ENCODE measurements at regions not wholly inside any gene's neighbourhood (a gene's known extent, or its start where the extent isn't known, plus 50 kb on each side); places are given as distances from the start of the nearest gene placed in this dataset.

DNA sequence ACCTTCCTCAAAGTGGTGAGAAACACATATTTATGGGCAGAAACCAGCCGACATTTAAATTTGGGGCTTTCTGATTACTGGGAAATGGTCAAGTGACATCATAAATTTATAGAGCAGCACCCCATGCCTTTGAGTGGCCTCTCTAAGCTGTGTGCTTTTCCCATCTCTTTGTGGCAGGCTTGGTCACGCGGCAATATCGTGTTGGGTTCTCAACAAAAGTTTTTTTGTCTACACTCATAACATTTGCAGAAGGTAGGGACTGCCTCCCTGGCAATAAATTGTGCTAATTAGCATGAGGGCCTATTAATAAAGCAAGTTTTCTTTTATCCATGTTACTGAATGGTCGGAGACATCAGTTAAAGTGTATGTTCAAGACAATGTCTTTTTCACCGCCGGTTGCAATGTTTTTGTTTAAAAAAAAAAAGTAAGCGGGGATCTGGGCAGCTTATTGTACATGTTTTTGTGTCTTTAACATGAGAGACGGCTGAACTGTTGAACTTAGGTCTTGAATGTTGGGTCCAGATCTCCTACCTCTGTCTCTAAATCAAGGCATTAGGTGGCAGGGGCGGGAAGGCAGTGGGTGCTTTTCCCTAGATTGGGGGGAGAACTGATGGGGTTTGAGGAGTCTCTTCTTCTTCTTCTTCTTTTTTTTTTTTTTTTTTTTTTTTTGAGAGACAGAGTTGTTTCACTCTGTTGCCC, 193.3 kb downstream of the PHETA1 start:
- no peak overlapping the region for H3K4me3 ChIP-seq (ENCODE audit: low read length)
- no peaks in the 10 kb centered on the region for H4K20me1 ChIP-seq (ENCODE audit: insufficient read depth, low read length)
- H3K4me2 ChIP-seq (ENCODE audit: low read length) = no peak overlapping the region
- no peak overlapping the region for H3K27ac ChIP-seq (ENCODE audit: low read length)
- no peaks in the 10 kb centered on the region for H3K36me3 ChIP-seq (replicated peaks; ENCODE audit: low read depth, low read length)
- TF ChIP-seq, protein P1, sequence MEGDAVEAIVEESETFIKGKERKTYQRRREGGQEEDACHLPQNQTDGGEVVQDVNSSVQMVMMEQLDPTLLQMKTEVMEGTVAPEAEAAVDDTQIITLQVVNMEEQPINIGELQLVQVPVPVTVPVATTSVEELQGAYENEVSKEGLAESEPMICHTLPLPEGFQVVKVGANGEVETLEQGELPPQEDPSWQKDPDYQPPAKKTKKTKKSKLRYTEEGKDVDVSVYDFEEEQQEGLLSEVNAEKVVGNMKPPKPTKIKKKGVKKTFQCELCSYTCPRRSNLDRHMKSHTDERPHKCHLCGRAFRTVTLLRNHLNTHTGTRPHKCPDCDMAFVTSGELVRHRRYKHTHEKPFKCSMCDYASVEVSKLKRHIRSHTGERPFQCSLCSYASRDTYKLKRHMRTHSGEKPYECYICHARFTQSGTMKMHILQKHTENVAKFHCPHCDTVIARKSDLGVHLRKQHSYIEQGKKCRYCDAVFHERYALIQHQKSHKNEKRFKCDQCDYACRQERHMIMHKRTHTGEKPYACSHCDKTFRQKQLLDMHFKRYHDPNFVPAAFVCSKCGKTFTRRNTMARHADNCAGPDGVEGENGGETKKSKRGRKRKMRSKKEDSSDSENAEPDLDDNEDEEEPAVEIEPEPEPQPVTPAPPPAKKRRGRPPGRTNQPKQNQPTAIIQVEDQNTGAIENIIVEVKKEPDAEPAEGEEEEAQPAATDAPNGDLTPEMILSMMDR (IDR thresholded peaks at IDR 0.05; ENCODE audit: low read depth, low read length) = no peak
- TF ChIP-seq EZH2phosphoT487 (IDR thresholded peaks at IDR 0.05; ENCODE audit: low read depth) = no peak
- peaks cover 12% of the 10 kb centered on the region for H3K4me1 ChIP-seq (ENCODE audit: low read length)
- H3K27me3 ChIP-seq (ENCODE audit: low read depth, low read length) = peaks cover 28% of the 10 kb centered on the region
- no peaks in the 10 kb centered on the region for H3K9me3 ChIP-seq (ENCODE audit: insufficient read depth, low read length)
- no peak overlapping the region for H2AFZ ChIP-seq (ENCODE audit: low read depth, low read length)
- no peak overlapping the region for H3K9ac ChIP-seq (ENCODE audit: low read length)
- no peaks in the 10 kb centered on the region for H3K79me2 ChIP-seq (ENCODE audit: low read length)

DNA sequence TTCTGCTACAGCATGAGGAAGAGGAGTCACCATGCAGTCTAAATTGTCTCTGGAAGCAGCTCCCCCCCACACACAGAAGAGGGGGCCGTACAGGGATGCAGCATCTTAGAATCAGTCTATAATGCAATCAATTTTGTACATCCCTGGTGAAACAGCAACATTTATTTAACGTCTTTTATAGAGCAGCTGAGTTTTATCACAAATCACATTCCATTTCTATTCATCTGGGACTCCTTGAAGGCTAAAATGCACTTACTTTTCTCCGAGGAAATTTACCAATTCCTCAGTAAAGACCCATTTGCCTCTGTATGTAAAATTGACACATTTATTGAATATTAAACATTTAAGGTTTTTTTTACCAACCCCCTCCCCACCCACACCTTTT, 193.9 kb downstream of the PHETA1 start:
- Histone ChIP-seq H3K4me3 (ENCODE audit: low read length) (no peak overlapping the region), H3K27me3 (ENCODE audit: low read depth, low read length) (peaks cover 28% of the 10 kb centered on the region), H3K9me3 (ENCODE audit: insufficient read depth, low read length) (no peaks in the 10 kb centered on the region), H2AFZ (ENCODE audit: low read depth, low read length) (no peak overlapping the region), H3K79me2 (ENCODE audit: low read length) (no peaks in the 10 kb centered on the region), H3K36me3 (replicated peaks; ENCODE audit: low read depth, low read length) (no peaks in the 10 kb centered on the region), H3K4me1 (ENCODE audit: low read length) (peaks cover 18% of the 10 kb centered on the region), H3K27ac (ENCODE audit: low read length) (no peak overlapping the region), H3K4me2 (ENCODE audit: low read length) (no peak overlapping the region), H4K20me1 (ENCODE audit: insufficient read depth, low read length) (no peaks in the 10 kb centered on the region), H3K9ac (ENCODE audit: low read length) (no peak overlapping the region)
- TF ChIP-seq, protein P1 (IDR thresholded peaks at IDR 0.05; ENCODE audit: low read depth, low read length) = no peak
- no peak for TF ChIP-seq EZH2phosphoT487 (IDR thresholded peaks at IDR 0.05; ENCODE audit: low read depth)

DNA sequence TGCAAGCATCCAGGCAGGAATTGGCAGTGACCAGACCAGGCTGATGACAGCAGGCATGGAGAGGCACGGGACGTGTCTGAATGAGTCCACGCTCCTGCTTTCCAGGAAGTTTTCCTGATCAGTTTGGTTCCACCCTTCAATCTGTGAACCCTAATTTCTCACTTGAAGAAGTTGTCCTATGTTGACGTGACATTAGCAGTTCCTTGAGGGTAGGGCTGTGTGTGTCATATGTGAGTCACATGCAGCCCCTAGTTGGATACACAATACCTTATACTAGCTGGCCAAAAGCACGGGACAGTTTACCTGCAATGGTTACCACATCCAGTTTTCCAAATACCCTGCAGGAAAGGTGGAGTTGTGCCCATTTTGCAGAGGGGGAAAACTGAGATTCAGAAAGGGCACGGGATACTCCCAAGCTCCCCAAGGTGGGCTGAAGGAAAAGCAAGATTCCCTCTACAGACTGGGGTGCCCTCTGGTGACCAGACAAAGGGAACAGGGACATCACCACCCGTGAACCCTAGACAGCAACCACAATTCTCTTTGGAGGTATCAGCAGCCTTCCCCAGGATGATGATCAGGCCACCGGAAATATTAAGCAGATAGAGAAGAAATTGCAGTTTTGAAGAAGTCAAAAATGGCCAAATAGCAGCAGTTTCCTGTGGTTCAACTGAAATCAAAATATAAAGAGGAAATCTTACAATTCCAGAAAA, 194.5 kb downstream of the PHETA1 start:
- no peak overlapping the region for H3K4me3 ChIP-seq (ENCODE audit: low read length)
- H3K9ac ChIP-seq (ENCODE audit: low read length) = no peak overlapping the region
- H3K36me3 ChIP-seq (replicated peaks; ENCODE audit: low read depth, low read length) = no peaks in the 10 kb centered on the region
- no peak for TF ChIP-seq EZH2phosphoT487 (IDR thresholded peaks at IDR 0.05; ENCODE audit: low read depth)
- TF ChIP-seq, protein P1 (IDR thresholded peaks at IDR 0.05; ENCODE audit: low read depth, low read length) = peak; percentile 68
- no peaks in the 10 kb centered on the region for H4K20me1 ChIP-seq (ENCODE audit: insufficient read depth, low read length)
- H3K79me2 ChIP-seq (ENCODE audit: low read length) = no peaks in the 10 kb centered on the region
- H2AFZ ChIP-seq (ENCODE audit: low read depth, low read length) = no peak overlapping the region
- H3K4me1 ChIP-seq (ENCODE audit: low read length) = peaks cover 19% of the 10 kb centered on the region
- H3K4me2 ChIP-seq (ENCODE audit: low read length) = no peak overlapping the region
- H3K27me3 ChIP-seq (ENCODE audit: low read depth, low read length) = peaks cover 28% of the 10 kb centered on the region
- no peak overlapping the region for H3K27ac ChIP-seq (ENCODE audit: low read length)
- no peaks in the 10 kb centered on the region for H3K9me3 ChIP-seq (ENCODE audit: insufficient read depth, low read length)

DNA sequence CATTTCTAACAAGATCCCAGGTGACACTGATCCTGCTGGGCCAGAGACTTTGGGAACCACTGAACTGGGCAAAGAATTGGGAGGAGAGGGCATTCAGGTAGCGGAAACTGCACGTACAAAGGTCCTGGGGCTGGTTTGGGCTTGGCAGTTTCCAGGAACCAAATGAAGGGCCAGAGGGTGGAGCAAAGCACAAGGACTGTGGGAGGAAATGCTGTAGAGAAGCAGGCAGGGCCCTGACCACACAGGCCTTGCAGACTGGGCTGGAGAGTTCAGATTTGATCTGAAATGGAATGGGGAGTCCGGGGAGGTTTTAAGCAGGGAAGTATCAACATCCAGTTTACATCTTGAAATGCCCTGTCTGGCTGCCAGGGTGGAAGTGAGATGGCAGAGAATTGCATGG, 195.1 kb downstream of the PHETA1 start:
- H3K36me3 ChIP-seq (replicated peaks; ENCODE audit: low read depth, low read length) = no peaks in the 10 kb centered on the region
- TF ChIP-seq, protein P1 (IDR thresholded peaks at IDR 0.05; ENCODE audit: low read depth, low read length) = no peak
- no peak for TF ChIP-seq EZH2phosphoT487 (IDR thresholded peaks at IDR 0.05; ENCODE audit: low read depth)
- H3K4me1 ChIP-seq (ENCODE audit: low read length) = peaks cover 19% of the 10 kb centered on the region
- no peaks in the 10 kb centered on the region for H4K20me1 ChIP-seq (ENCODE audit: insufficient read depth, low read length)
- no peak overlapping the region for H3K9ac ChIP-seq (ENCODE audit: low read length)
- no peaks in the 10 kb centered on the region for H3K79me2 ChIP-seq (ENCODE audit: low read length)
- peaks cover 28% of the 10 kb centered on the region for H3K27me3 ChIP-seq (ENCODE audit: low read depth, low read length)
- H3K27ac ChIP-seq (ENCODE audit: low read length) = no peak overlapping the region
- H3K4me3 ChIP-seq (ENCODE audit: low read length) = no peak overlapping the region
- H3K4me2 ChIP-seq (ENCODE audit: low read length) = no peak overlapping the region
- H2AFZ ChIP-seq (ENCODE audit: low read depth, low read length) = no peak overlapping the region
- H3K9me3 ChIP-seq (ENCODE audit: insufficient read depth, low read length) = no peaks in the 10 kb centered on the region

All from OCI-LY3 (cell line).